NCI-H2196 (cell line): ENCODE measurements at regions not wholly inside any gene's neighbourhood (a gene's known extent, or its start where the extent isn't known, plus 50 kb on each side); places are given as distances from the start of the nearest gene placed in this dataset.

ENCODE experiments used
- DNase-seq: peaks from one replicate; lab custom pipeline; 2025; ENCODE audit not compliant: unreplicated experiment; lab: John Stamatoyannopoulos, UW

- no peak for DNase-seq
These were observed 62.7 kb downstream of the NPTX2 start for GRCh38 chr7:98679741-98680140.

- no peak for DNase-seq
These were observed 64.4 kb downstream of the NPTX2 start for GRCh38 chr7:98681511-98681910.

- no peak for DNase-seq
These were observed 64.9 kb downstream of the NPTX2 start for GRCh38 chr7:98681951-98682350.

GRCh38 chr7:98683514-98683913, 66.4 kb downstream of the NPTX2 start:
- no peak for DNase-seq

- no peak for DNase-seq
These were observed 68.5 kb downstream of the NPTX2 start for GRCh38 chr7:98685541-98685940.

GRCh38 chr7:98686466-98687080, 69.5 kb downstream of the NPTX2 start:
- DNase-seq = no peak

GRCh38 chr7:98687111-98687751, 70.1 kb downstream of the NPTX2 start:
- no peak for DNase-seq

- DNase-seq = no peak
These were observed 74.5 kb downstream of the NPTX2 start for GRCh38 chr7:98691619-98692018.

GRCh38 chr7:98697083-98697482, 80.0 kb downstream of the NPTX2 start:
- no peak for DNase-seq

GRCh38 chr7:98697485-98698240, 80.6 kb downstream of the NPTX2 start:
- no peak for DNase-seq

GRCh38 chr7:98698976-98699375, 81.9 kb downstream of the NPTX2 start:
- DNase-seq = no peak

GRCh38 chr7:98700533-98700932, 83.4 kb downstream of the NPTX2 start:
- DNase-seq = no peak

GRCh38 chr7:98701372-98701771, 84.3 kb downstream of the NPTX2 start:
- no peak for DNase-seq

GRCh38 chr7:98702021-98702420, 84.9 kb downstream of the NPTX2 start:
- DNase-seq = no peak

GRCh38 chr7:98703916-98704315, 86.8 kb downstream of the NPTX2 start:
- no peak for DNase-seq

GRCh38 chr7:98705626-98706025, 88.5 kb downstream of the NPTX2 start:
- no peak for DNase-seq

GRCh38 chr7:98707076-98707475, 90.0 kb downstream of the NPTX2 start:
- no peak for DNase-seq

- no peak for DNase-seq
These were observed 94.9 kb downstream of the NPTX2 start for GRCh38 chr7:98711945-98712344.

- DNase-seq = no peak
These were observed 96.2 kb downstream of the NPTX2 start for GRCh38 chr7:98713165-98713810.

GRCh38 chr7:98719396-98719795, 102.3 kb downstream of the NPTX2 start:
- DNase-seq = no peak

GRCh38 chr7:98722402-98722801, 105.3 kb downstream of the NPTX2 start:
- no peak for DNase-seq

- DNase-seq = no peak
These were observed 107.5 kb downstream of the NPTX2 start for GRCh38 chr7:98724591-98724990.
